Fibroblast of lung (primary cell): ENCODE measurements at regions not wholly inside any gene's neighbourhood (a gene's known extent, or its start where the extent isn't known, plus 50 kb on each side); places are given as distances from the start of the nearest gene placed in this dataset.

ENCODE experiments used
- EZH2 ChIP-seq: IDR thresholded peaks from 2 replicates; pipeline ENCODE4 v1.5.1; 2012; ENCODE audit warnings: low read length, control low read depth, mild to moderate bottlenecking; ENCODE audit errors: missing control alignments
- TF ChIP-seq, protein P1 (sequence below), 2 donors: IDR thresholded peaks in 1 of 2; conservative IDR thresholded peaks in 1 of 2; 1 replicate in 1 of 2; 2 replicates in 1 of 2; pipeline ENCODE4 v1.5.1; 2011 to 2012; ENCODE audit warnings: low read length in 2 of 2, control low read depth in 1 of 2, inconsistent platforms in 1 of 2, low read depth in 1 of 2, mild to moderate bottlenecking in 1 of 2

DNA sequence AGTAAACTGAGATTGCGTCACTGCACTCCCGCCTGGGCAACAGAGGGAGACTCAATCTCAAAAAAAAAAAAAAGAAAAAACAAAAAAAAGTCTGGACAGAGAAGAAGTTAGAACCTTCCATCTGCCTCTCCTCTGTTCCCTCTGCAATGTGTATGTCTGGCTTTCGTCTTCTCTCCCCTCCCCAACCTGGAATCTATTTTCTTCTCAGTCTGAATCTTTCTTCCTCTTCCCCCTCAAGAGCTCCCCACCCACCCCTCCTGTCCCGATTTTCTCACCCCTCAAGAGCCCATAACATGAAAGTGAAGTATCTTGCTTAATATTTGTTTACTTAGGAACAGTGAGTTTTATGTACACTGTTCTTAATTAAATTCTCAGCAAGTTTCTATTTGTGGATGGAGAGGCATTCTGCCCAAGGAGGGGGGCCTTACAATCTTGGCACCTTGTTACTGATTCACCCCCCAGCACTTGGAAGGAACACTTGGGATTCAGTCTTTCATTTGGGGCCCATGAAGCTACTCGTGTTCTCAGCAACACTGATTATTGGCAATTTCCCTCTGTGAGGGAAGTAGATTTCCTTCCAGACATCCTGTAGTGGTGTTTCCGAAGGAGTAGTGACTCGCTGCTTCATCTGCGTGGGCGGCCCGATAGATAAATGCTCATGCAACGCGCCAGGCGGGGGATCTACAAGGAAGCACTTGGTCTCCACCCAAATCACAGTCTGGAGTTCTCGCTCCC lies 69.3 kb upstream of the SRSF6 start:
- TF ChIP-seq, protein P1, sequence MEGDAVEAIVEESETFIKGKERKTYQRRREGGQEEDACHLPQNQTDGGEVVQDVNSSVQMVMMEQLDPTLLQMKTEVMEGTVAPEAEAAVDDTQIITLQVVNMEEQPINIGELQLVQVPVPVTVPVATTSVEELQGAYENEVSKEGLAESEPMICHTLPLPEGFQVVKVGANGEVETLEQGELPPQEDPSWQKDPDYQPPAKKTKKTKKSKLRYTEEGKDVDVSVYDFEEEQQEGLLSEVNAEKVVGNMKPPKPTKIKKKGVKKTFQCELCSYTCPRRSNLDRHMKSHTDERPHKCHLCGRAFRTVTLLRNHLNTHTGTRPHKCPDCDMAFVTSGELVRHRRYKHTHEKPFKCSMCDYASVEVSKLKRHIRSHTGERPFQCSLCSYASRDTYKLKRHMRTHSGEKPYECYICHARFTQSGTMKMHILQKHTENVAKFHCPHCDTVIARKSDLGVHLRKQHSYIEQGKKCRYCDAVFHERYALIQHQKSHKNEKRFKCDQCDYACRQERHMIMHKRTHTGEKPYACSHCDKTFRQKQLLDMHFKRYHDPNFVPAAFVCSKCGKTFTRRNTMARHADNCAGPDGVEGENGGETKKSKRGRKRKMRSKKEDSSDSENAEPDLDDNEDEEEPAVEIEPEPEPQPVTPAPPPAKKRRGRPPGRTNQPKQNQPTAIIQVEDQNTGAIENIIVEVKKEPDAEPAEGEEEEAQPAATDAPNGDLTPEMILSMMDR (conservative IDR thresholded peaks at IDR 0.05 in 1 of 2, IDR thresholded peaks at IDR 0.05 in 1 of 2; ENCODE audit: low read depth in 1 of 2, low read length in 2 of 2), result no peak
- no peak for TF ChIP-seq EZH2
